ENCODE measurements at regions not wholly inside any gene's neighbourhood (a gene's known extent, or its start where the extent isn't known, plus 50 kb on each side); places are given as distances from the start of the nearest gene placed in this dataset.

DNA sequence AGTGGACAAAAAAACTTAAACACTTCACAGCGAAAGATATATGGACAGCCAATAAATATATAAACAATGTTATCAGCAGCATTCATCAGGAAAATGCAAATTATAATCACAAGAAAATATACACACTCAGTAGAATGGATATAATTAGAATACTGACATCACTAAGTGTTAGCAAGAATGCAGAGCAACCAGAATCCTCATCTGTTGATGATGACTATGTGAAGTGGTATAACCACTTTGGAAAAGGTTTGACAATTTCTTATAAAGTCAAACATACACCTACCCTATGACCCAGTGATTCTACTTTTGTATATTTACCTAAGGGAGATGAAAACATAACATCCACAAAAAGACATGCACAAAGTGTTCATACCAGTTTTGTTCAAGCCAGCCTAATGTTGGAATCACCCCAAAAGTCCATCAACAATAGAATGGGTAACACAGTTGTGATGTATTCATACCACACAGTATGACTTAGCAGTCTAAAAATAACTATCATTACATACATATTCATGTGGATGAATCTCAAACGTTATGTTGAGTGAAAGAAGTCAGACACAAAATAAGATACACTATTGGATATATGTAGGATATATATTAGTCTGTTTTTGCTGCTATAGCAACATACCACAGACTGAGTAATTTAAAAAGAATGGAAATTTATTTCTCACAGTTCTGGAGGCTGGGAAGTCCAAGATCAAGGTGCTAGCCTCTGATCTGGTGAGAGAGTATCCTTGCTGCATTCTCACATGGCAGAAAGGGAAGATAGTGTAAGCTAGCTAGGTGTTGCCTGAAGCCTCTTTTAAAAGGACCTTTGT, 148.8 kb upstream of the ADAMTSL1 start:
- TF ChIP-seq, protein P1, sequence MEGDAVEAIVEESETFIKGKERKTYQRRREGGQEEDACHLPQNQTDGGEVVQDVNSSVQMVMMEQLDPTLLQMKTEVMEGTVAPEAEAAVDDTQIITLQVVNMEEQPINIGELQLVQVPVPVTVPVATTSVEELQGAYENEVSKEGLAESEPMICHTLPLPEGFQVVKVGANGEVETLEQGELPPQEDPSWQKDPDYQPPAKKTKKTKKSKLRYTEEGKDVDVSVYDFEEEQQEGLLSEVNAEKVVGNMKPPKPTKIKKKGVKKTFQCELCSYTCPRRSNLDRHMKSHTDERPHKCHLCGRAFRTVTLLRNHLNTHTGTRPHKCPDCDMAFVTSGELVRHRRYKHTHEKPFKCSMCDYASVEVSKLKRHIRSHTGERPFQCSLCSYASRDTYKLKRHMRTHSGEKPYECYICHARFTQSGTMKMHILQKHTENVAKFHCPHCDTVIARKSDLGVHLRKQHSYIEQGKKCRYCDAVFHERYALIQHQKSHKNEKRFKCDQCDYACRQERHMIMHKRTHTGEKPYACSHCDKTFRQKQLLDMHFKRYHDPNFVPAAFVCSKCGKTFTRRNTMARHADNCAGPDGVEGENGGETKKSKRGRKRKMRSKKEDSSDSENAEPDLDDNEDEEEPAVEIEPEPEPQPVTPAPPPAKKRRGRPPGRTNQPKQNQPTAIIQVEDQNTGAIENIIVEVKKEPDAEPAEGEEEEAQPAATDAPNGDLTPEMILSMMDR (conservative IDR thresholded peaks at IDR 0.05; ENCODE audit: low read depth, low read length), result no peak
- TF ChIP-seq CEBPB (IDR thresholded peaks at IDR 0.05; ENCODE audit: low read depth, low read length) (no peak), FOS (IDR thresholded peaks at IDR 0.05; ENCODE audit: low read depth, low read length) (no peak), MAFK (IDR thresholded peaks at IDR 0.05; ENCODE audit: low read depth, low read length) (no peak), POLR2A (IDR thresholded peaks at IDR 0.05; ENCODE audit: low read depth, low read length) (no peak), RCOR1 (IDR thresholded peaks at IDR 0.05; ENCODE audit: insufficient replicate concordance, low read length) (no peak), MAZ (IDR thresholded peaks at IDR 0.05; ENCODE audit: borderline replicate concordance, low read depth, low read length) (no peak), MXI1 (IDR thresholded peaks at IDR 0.05; ENCODE audit: borderline replicate concordance, low read depth, low read length) (no peak), RAD21 (IDR thresholded peaks at IDR 0.05; ENCODE audit: low read length) (no peak), CHD1 (IDR thresholded peaks at IDR 0.05; ENCODE audit: low read depth, low read length) (no peak), RFX5 (IDR thresholded peaks at IDR 0.05; ENCODE audit: low read depth, low read length) (no peak)
- TF ChIP-seq, protein P2, sequence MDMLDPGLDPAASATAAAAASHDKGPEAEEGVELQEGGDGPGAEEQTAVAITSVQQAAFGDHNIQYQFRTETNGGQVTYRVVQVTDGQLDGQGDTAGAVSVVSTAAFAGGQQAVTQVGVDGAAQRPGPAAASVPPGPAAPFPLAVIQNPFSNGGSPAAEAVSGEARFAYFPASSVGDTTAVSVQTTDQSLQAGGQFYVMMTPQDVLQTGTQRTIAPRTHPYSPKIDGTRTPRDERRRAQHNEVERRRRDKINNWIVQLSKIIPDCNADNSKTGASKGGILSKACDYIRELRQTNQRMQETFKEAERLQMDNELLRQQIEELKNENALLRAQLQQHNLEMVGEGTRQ (IDR thresholded peaks at IDR 0.05; ENCODE audit: low read depth, low read length), result no peak
